CD4-positive, alpha-beta T cell (primary cell): ENCODE measurements at regions not wholly inside any gene's neighbourhood (a gene's known extent, or its start where the extent isn't known, plus 50 kb on each side); places are given as distances from the start of the nearest gene placed in this dataset.

Experiments used
- ATAC-seq: fragments of 200-7000 bp; cut with Tn5 transposase; one replicate; pipeline ENCODE4 v1.10.0; 2022; ENCODE audit warnings: mild to moderate bottlenecking; ENCODE audit not compliant: poor library complexity
- CTCF ChIA-PET: fragments of 350-600 bp; sonication (Branson Sonifier 250); formaldehyde crosslinking; loops from one replicate; lab custom pipeline; 2021; ENCODE audit warnings: antibody characterized with exemption, inconsistent platforms; lab: Charles Lee
- POLR2A ChIA-PET: fragments of 350-600 bp; sonication (Branson Sonifier 250); formaldehyde crosslinking; loops from one replicate; lab custom pipeline; 2021; ENCODE audit warnings: antibody characterized with exemption, inconsistent platforms; lab: Charles Lee
- DNase-seq, 14 experiments: peaks; one replicate each; pipeline ENCODE4 v3.0.0-alpha.2; 2013 to 2020; ENCODE audit warnings: mixed read lengths in 2 of 14
- H3K27ac ChIP-seq, 2 donors: one replicate each; pipeline versions ENCODE4 v1.5.1 to v1.7.0; 2013; ENCODE audit warnings: low read length in 2 of 2, low read depth in 1 of 2, mild to moderate bottlenecking in 1 of 2
- H3K27me3 ChIP-seq, 2 experiments: 1 replicate in 1 of 2; 2 replicates in 1 of 2; pipeline versions ENCODE4 v1.6.1 to v1.7.0; 2013; ENCODE audit warnings: low read length in 2 of 2, control low read depth in 1 of 2, mild to moderate bottlenecking in 1 of 2, moderate library complexity in 1 of 2; ENCODE audit not compliant: insufficient read depth in 2 of 2, control insufficient read depth in 1 of 2
- H3K36me3 ChIP-seq: one replicate; pipeline ENCODE4 v1.6.1; 2013; ENCODE audit warnings: low read length, control low read depth; ENCODE audit not compliant: insufficient read depth
- H3K4me1 ChIP-seq: one replicate; pipeline ENCODE4 v1.6.1; 2013; ENCODE audit warnings: low read length, control low read depth; ENCODE audit not compliant: insufficient read depth
- H3K4me3 ChIP-seq: one replicate; pipeline ENCODE4 v1.5.1; 2013; ENCODE audit warnings: mild to moderate bottlenecking, low read length, moderate library complexity
- H3K9me3 ChIP-seq, 2 experiments: 1 replicate in 1 of 2; 2 replicates in 1 of 2; pipeline versions ENCODE4 v1.6.1 to v1.7.0; 2013; ENCODE audit warnings: low read length in 2 of 2, mild to moderate bottlenecking in 2 of 2, control low read depth in 1 of 2, moderate library complexity in 1 of 2; ENCODE audit not compliant: control insufficient read depth in 1 of 2, insufficient read depth in 1 of 2
- H3K27ac Mint-ChIP-seq: one replicate; pipeline ENCODE4 v1.8.0; 2020; ENCODE audit warnings: mixed read lengths
- H3K27me3 Mint-ChIP-seq: one replicate; pipeline ENCODE4 v1.8.0; 2021; ENCODE audit warnings: mixed read lengths
- H3K36me3 Mint-ChIP-seq: one replicate; pipeline ENCODE4 v1.8.0; 2021; ENCODE audit warnings: low read depth, mixed read lengths
- H3K4me1 Mint-ChIP-seq: one replicate; pipeline ENCODE4 v1.8.0; 2021; ENCODE audit warnings: low read depth, mixed read lengths
- H3K4me3 Mint-ChIP-seq: one replicate; pipeline ENCODE4 v1.8.0; 2020; ENCODE audit warnings: mild to moderate bottlenecking, mixed read lengths
- H3K9me3 Mint-ChIP-seq: one replicate; pipeline ENCODE4 v1.8.0; 2020; ENCODE audit warnings: mixed read lengths
- CTCF ChIP-seq: fragments of 200-600 bp; IDR thresholded peaks from one replicate; pipeline ENCODE4 v1.8.0; 2022; ENCODE audit warnings: antibody characterized with exemption, mild to moderate bottlenecking
- intact Hi-C, 2 experiments: fragments of 100-400 bp; cut with DNase I in 1 of 2; cut with micrococcal nuclease in 1 of 2; formaldehyde crosslinking; loops; one replicate each; pipeline versions ENCODE4 v1.15.1 to v1.9.0; 2023 to 2025; cut with DNase I, micrococcal nuclease

GRCh38 chr16:55036371-55036821 is 105.7 kb downstream of the IRX5 start:
- CTCF ChIA-PET, result no interaction called here
- TF ChIP-seq CTCF, result no peak

GRCh38 chr16:55037046-55037445 is 106.4 kb downstream of the IRX5 start:
- POLR2A ChIA-PET, result no interaction called here
- Mint-ChIP-seq H3K4me1 (no peaks in the 10 kb centered on the region), H3K27me3 (peaks cover 3% of the 10 kb centered on the region), H3K36me3 (no peaks in the 10 kb centered on the region), H3K4me3 (no peak overlapping the region), H3K27ac (no peak overlapping the region), H3K9me3 (no peaks in the 10 kb centered on the region)
- CTCF ChIA-PET, result no interaction called here
- TF ChIP-seq CTCF, result no peak
- Histone ChIP-seq H3K27me3 (peaks cover 0 to 2% of the 10 kb centered on the region in 2 experiments), H3K36me3 (no peaks in the 10 kb centered on the region), H3K27ac (no peak overlapping the region), H3K9me3 (peaks cover 0 to 15% of the 10 kb centered on the region in 2 experiments), H3K4me1 (no peaks in the 10 kb centered on the region), H3K4me3 (no peak overlapping the region)
- ATAC-seq, result no peak
- DNase-seq, result no peak
- intact Hi-C loops, result no loop called here

More at GRCh38 chr16:55036371-55036821, 105.7 kb downstream of the IRX5 start:
- Mint-ChIP-seq H3K4me1 (no peaks in the 10 kb centered on the region), H3K4me3 (no peak overlapping the region), H3K27ac (no peak overlapping the region), H3K9me3 (no peaks in the 10 kb centered on the region), H3K27me3 (peaks cover 10% of the 10 kb centered on the region), H3K36me3 (no peaks in the 10 kb centered on the region)
- Histone ChIP-seq H3K4me1 (no peaks in the 10 kb centered on the region), H3K36me3 (no peaks in the 10 kb centered on the region), H3K4me3 (no peak overlapping the region), H3K27ac (no peak overlapping the region), H3K9me3 (peaks cover 0 to 15% of the 10 kb centered on the region in 2 experiments), H3K27me3 (peaks cover 0 to 2% of the 10 kb centered on the region in 2 experiments)
- POLR2A ChIA-PET, result no interaction called here
- DNase-seq (no peak), ATAC-seq (no peak)
- intact Hi-C loops, result no loop called here

GRCh38 chr16:55037966-55038365 is 107.3 kb downstream of the IRX5 start:
- H3K36me3 ChIP-seq, result no peaks in the 10 kb centered on the region
- peaks cover 0 to 16% of the 10 kb centered on the region in 2 experiments for H3K9me3 ChIP-seq
- H3K27me3 Mint-ChIP-seq, result no peaks in the 10 kb centered on the region
- H3K36me3 Mint-ChIP-seq, result no peaks in the 10 kb centered on the region
- H3K27ac ChIP-seq, result no peak overlapping the region
- H3K4me3 ChIP-seq, result no peak overlapping the region
- intact Hi-C loops, result no loop called here
- no peaks in the 10 kb centered on the region for H3K4me1 Mint-ChIP-seq
- TF ChIP-seq CTCF, result no peak
- H3K27ac Mint-ChIP-seq, result no peak overlapping the region
- ATAC-seq, result no peak
- H3K9me3 Mint-ChIP-seq, result no peaks in the 10 kb centered on the region
- ChIA-PET CTCF (no interaction called here), POLR2A (no interaction called here)
- no peak overlapping the region for H3K4me3 Mint-ChIP-seq
- no peak for DNase-seq
- peaks cover 0 to 2% of the 10 kb centered on the region in 2 experiments for H3K27me3 ChIP-seq
- H3K4me1 ChIP-seq, result no peaks in the 10 kb centered on the region
